Ovary (tissue), 7 donors: ENCODE measurements at regions not wholly inside any gene's neighbourhood (a gene's known extent, or its start where the extent isn't known, plus 50 kb on each side); places are given as distances from the start of the nearest gene placed in this dataset.

Source experiments
- DNase-seq, 5 donors: peaks; one replicate each; pipeline ENCODE4 v3.0.0-alpha.2; 2019 to 2020
- H3K27ac ChIP-seq, 2 donors: fragments of 200-600 bp; one replicate each; pipeline versions ENCODE4 v1.5.1 to v1.8.0; 2019 to 2022
- H3K27me3 ChIP-seq: fragments of 200-600 bp; one replicate; pipeline ENCODE4 v1.8.0; 2022
- H3K36me3 ChIP-seq: fragments of 200-600 bp; sonication (generic); one replicate; pipeline ENCODE4 v1.5.1; 2019
- H3K4me1 ChIP-seq: one replicate; pipeline ENCODE4 v1.8.1; 2013; ENCODE audit warnings: mild to moderate bottlenecking, moderate library complexity; ENCODE audit not compliant: insufficient read depth
- H3K4me3 ChIP-seq: fragments of 200-600 bp; sonication (generic); one replicate; pipeline ENCODE4 v1.5.1; 2017
- H3K9me3 ChIP-seq, 2 donors: fragments of 200-600 bp in 1 of 2; sonication (generic) in 1 of 2; one replicate each; pipeline versions ENCODE4 v1.5.1 to v1.8.1; 2013 to 2019; ENCODE audit warnings: mild to moderate bottlenecking in 1 of 2, moderate library complexity in 1 of 2
- CTCF ChIP-seq, 3 donors: fragments of 450-650 bp in 2 of 3; fragments of 200-600 bp in 1 of 3; IDR thresholded peaks; one replicate each; pipeline versions ENCODE4 v1.5.1 to v1.8.0; 2016 to 2022; ENCODE audit warnings: antibody characterized with exemption in 3 of 3, mild to moderate bottlenecking in 1 of 3
- EP300 ChIP-seq: sonication (generic); formaldehyde crosslinking; IDR thresholded peaks from one replicate; pipeline ENCODE4 v1.6.1; 2017; ENCODE audit warnings: antibody characterized with exemption
- POLR2A ChIP-seq: fragments of 450-650 bp; IDR thresholded peaks from one replicate; pipeline ENCODE4 v1.6.1; 2017; ENCODE audit warnings: antibody characterized with exemption, mild to moderate bottlenecking, moderate library complexity
- WGBS, 3 donors: extraction: QIAGEN DNeasy Blood & Tissue Kit in 1 of 3; methylation state at CpG; one replicate each; pipeline versions ENCODE4 v1.1.5 to v1.1.7; 2013 to 2017; 5-methylcytosine and 5-hydroxymethylcytosine counted together
- intact Hi-C, 4 donors: fragments of 100-400 bp; cut with DNase I; formaldehyde crosslinking; loops; one replicate each; pipeline versions ENCODE4 v1.11.0 to v1.15.1; 2022 to 2023
- donor health status: DM: no; HTN: no; CAD: no; lungs with moderate emphysema.
- donor health status: DM: no; HTN: no; CAD: no.
- donor health status: Bipolar disorder and iron deficiency.
- donor health status: DM: no; HTN: no; CAD: no.
- donor health status: DM: yes; HTN: yes; CAD: no.

GRCh38 chr7:130950054-130950453, 216.0 kb upstream of the KLF14 start:
- intact Hi-C loops, result no loop called here
- no peak overlapping the region for H3K4me3 ChIP-seq
- no peaks in the 10 kb centered on the region for H3K9me3 ChIP-seq
- 40 to 58% (median 44%) methylated on average over 1 of the region's 1 CpG for WGBS, 3 donors
- H3K27me3 ChIP-seq, result no peaks in the 10 kb centered on the region
- TF ChIP-seq POLR2A (no peak), EP300 (no peak), CTCF (IDR thresholded peaks at IDR 0.05) (no peak)
- H3K4me1 ChIP-seq, result peaks cover 11% of the 10 kb centered on the region
- no peaks in the 10 kb centered on the region for H3K36me3 ChIP-seq
- DNase-seq, result no peak
- H3K27ac ChIP-seq, result no peak overlapping the region

GRCh38 chr7:130950741-130951140, 216.7 kb upstream of the KLF14 start:
- Histone ChIP-seq H3K27me3 (no peaks in the 10 kb centered on the region), H3K27ac (no peak overlapping the region), H3K4me1 (peaks cover 8% of the 10 kb centered on the region), H3K4me3 (no peak overlapping the region), H3K9me3 (no peaks in the 10 kb centered on the region), H3K36me3 (no peaks in the 10 kb centered on the region)
- intact Hi-C loops, result no loop called here
- DNase-seq, result no peak
- WGBS, 3 donors, result 92 to 95% (median 94%) methylated on average over 6 of the region's 6 CpGs
- no peak for TF ChIP-seq EP300
- no peak for TF ChIP-seq CTCF (IDR thresholded peaks at IDR 0.05)
- TF ChIP-seq POLR2A, result no peak

- H3K36me3 ChIP-seq, result no peaks in the 10 kb centered on the region
- no peak overlapping the region for H3K4me3 ChIP-seq
Observed at GRCh38 chr7:130951303-130951975, 217.4 kb upstream of the KLF14 start.

GRCh38 chr7:130951976-130952876, 218.2 kb upstream of the KLF14 start:
- Histone ChIP-seq H3K27ac (no peak overlapping the region), H3K4me3 (no peak overlapping the region), H3K4me1 (peaks cover 8% of the 10 kb centered on the region), H3K9me3 (no peaks in the 10 kb centered on the region), H3K27me3 (no peaks in the 10 kb centered on the region), H3K36me3 (no peaks in the 10 kb centered on the region)
- intact Hi-C loops, result no loop called here
- 81 to 91% (median 84%) methylated on average over 16 of the region's 16 CpGs for WGBS, 3 donors
- no peak for DNase-seq
- TF ChIP-seq CTCF (IDR thresholded peaks at IDR 0.05) (no peak), POLR2A (no peak), EP300 (no peak)

More at GRCh38 chr7:130951303-130951975, 217.4 kb upstream of the KLF14 start:
- Histone ChIP-seq H3K9me3 (no peaks in the 10 kb centered on the region), H3K27me3 (no peaks in the 10 kb centered on the region), H3K27ac (no peak overlapping the region), H3K4me1 (peaks cover 8% of the 10 kb centered on the region)
- WGBS, 3 donors, result 86 to 92% (median 89%) methylated on average over 14 of the region's 14 CpGs
- intact Hi-C loops, result no loop called here
- DNase-seq, result no peak
- no peak for TF ChIP-seq POLR2A
- TF ChIP-seq CTCF (IDR thresholded peaks at IDR 0.05), result no peak
- TF ChIP-seq EP300, result no peak
